ENCODE measurements at regions not wholly inside any gene's neighbourhood (a gene's known extent, or its start where the extent isn't known, plus 50 kb on each side); places are given as distances from the start of the nearest gene placed in this dataset.

GRCh38 chr7:110336423-110336822, 754.5 kb upstream of the LRRN3 start:
- H3K36me3 ChIP-seq (replicated peaks in 1 of 2; ENCODE audit: control insufficient read depth in 1 of 2, insufficient read depth in 2 of 2, low read length in 2 of 2): no peaks in the 10 kb centered on the region
- Mint-ChIP-seq H3K4me1 (no peaks in the 10 kb centered on the region), H3K4me3 (no peak overlapping the region), H3K9me3 (peaks cover 0 to 9% (median 6%) of the 10 kb centered on the region in 7 donors), H3K27ac (no peak overlapping the region), H3K27me3 (ENCODE audit: low read depth in 3 of 3) (peaks cover 0 to 1% (median 0%) of the 10 kb centered on the region in 3 donors), H3K36me3 (no peaks in the 10 kb centered on the region)
- H4K20me1 ChIP-seq (ENCODE audit: insufficient read depth, low read length): no peaks in the 10 kb centered on the region
- TF ChIP-seq CTCF (IDR thresholded peaks at IDR 0.05): no peak
- H3K4me3 ChIP-seq (replicated peaks in 1 of 3; ENCODE audit: low read depth in 2 of 3, low read length in 3 of 3): no peak overlapping the region
- H3K4me1 ChIP-seq (ENCODE audit: control insufficient read depth in 1 of 2, insufficient read depth in 2 of 2, low read length in 2 of 2): no peaks in the 10 kb centered on the region
- no peaks in the 10 kb centered on the region for H3K27me3 ChIP-seq (ENCODE audit: control insufficient read depth in 2 of 2, insufficient read depth in 2 of 2, low read length in 2 of 2)
- H3K79me2 ChIP-seq (ENCODE audit: insufficient read depth, low read length): no peaks in the 10 kb centered on the region
- H3K9ac ChIP-seq (ENCODE audit: insufficient read depth, low read length, poor library complexity, severe bottlenecking): no peak overlapping the region
- intact Hi-C loops (cut with micrococcal nuclease): no loop called here
- no peak for DNase-seq
- peaks cover 0 to 8% of the 10 kb centered on the region in 2 donors for H3K9me3 ChIP-seq (replicated peaks in 1 of 2; ENCODE audit: control insufficient read depth in 1 of 2, insufficient read depth in 1 of 2, low read length in 2 of 2)
- no CpG with 5 or more reads among the region's 1 CpG for WGBS (ENCODE audit: insufficient coverage)
- H2AFZ ChIP-seq (ENCODE audit: insufficient read depth, low read depth, low read length, poor library complexity, severe bottlenecking): no peak overlapping the region
- no peak overlapping the region for H3K27ac ChIP-seq (ENCODE audit: low read depth in 1 of 2, low read length in 2 of 2)
- H3K4me2 ChIP-seq (replicated peaks; ENCODE audit: extremely low read depth, low read length, poor library complexity, severe bottlenecking): no peak overlapping the region

- no peaks in the 10 kb centered on the region for H3K36me3 ChIP-seq (replicated peaks in 1 of 2; ENCODE audit: control insufficient read depth in 1 of 2, insufficient read depth in 2 of 2, low read length in 2 of 2)
- peaks cover 0 to 1% (median 0%) of the 10 kb centered on the region in 3 donors for H3K27me3 Mint-ChIP-seq (ENCODE audit: low read depth in 3 of 3)
- no peak overlapping the region for H3K9ac ChIP-seq (ENCODE audit: insufficient read depth, low read length, poor library complexity, severe bottlenecking)
- no peaks in the 10 kb centered on the region for H3K79me2 ChIP-seq (ENCODE audit: insufficient read depth, low read length)
- H2AFZ ChIP-seq (ENCODE audit: insufficient read depth, low read depth, low read length, poor library complexity, severe bottlenecking): no peak overlapping the region
- H3K4me3 Mint-ChIP-seq: no peak overlapping the region
- no peaks in the 10 kb centered on the region for H3K27me3 ChIP-seq (ENCODE audit: control insufficient read depth in 2 of 2, insufficient read depth in 2 of 2, low read length in 2 of 2)
- no peak overlapping the region for H3K27ac ChIP-seq (ENCODE audit: low read depth in 1 of 2, low read length in 2 of 2)
- TF ChIP-seq CTCF (IDR thresholded peaks at IDR 0.05): no peak
- H3K27ac Mint-ChIP-seq: no peak overlapping the region
- peaks cover 0 to 11% (median 6%) of the 10 kb centered on the region in 7 donors for H3K9me3 Mint-ChIP-seq
- H4K20me1 ChIP-seq (ENCODE audit: insufficient read depth, low read length): no peaks in the 10 kb centered on the region
- no peak overlapping the region for H3K4me2 ChIP-seq (replicated peaks; ENCODE audit: extremely low read depth, low read length, poor library complexity, severe bottlenecking)
- H3K4me3 ChIP-seq (replicated peaks in 1 of 3; ENCODE audit: low read depth in 2 of 3, low read length in 3 of 3): no peak overlapping the region
- H3K4me1 Mint-ChIP-seq: no peaks in the 10 kb centered on the region
- intact Hi-C loops (cut with micrococcal nuclease): no loop called here
- H3K36me3 Mint-ChIP-seq: no peaks in the 10 kb centered on the region
- no peak for DNase-seq
- peaks cover 0 to 13% of the 10 kb centered on the region in 2 donors for H3K9me3 ChIP-seq (replicated peaks in 1 of 2; ENCODE audit: control insufficient read depth in 1 of 2, insufficient read depth in 1 of 2, low read length in 2 of 2)
- no peaks in the 10 kb centered on the region for H3K4me1 ChIP-seq (ENCODE audit: control insufficient read depth in 1 of 2, insufficient read depth in 2 of 2, low read length in 2 of 2)
- no CpG with 5 or more reads among the region's 5 CpGs for WGBS (ENCODE audit: insufficient coverage)
Observed at GRCh38 chr7:110337646-110338045, 753.3 kb upstream of the LRRN3 start.
